GM12878 (cell line): ENCODE measurements at regions not wholly inside any gene's neighbourhood (a gene's known extent, or its start where the extent isn't known, plus 50 kb on each side); places are given as distances from the start of the nearest gene placed in this dataset.

Experiments used
- ATAC-seq: fragments of 200-7000 bp; cut with Tn5 transposase; 3 replicates; pipeline ENCODE4 v1.9.1; 2020; ENCODE audit warnings: mild to moderate bottlenecking, moderate library complexity
- BruUV-seq: library from RNA; stranded (reverse); fragments of 400-500 nt; replicated peaks from 2 replicates; lab custom pipeline; 2021; lab: Mats Ljungman, UMichigan
- CTCF ChIA-PET: fragments of 300-600 bp; sonication (Branson Sonifier 250); formaldehyde crosslinking; extraction: SDS; loops from one replicate; lab custom pipeline; 2021; ENCODE audit warnings: inconsistent platforms; lab: Yijun Ruan, JAX
- POLR2A ChIA-PET: fragments of 350-600 bp; formaldehyde crosslinking; extraction: SDS; loops from one replicate; lab custom pipeline; 2021; ENCODE audit warnings: inconsistent platforms; lab: Charles Lee
- RAD21 ChIA-PET: fragments of 300-600 bp; sonication (Branson Sonifier 250); formaldehyde crosslinking; loops from one replicate; lab custom pipeline; 2023; ENCODE audit warnings: antibody characterized with exemption; ENCODE audit not compliant: unreplicated experiment; lab: Charles Lee
- SMC1A ChIA-PET: fragments of 300-600 bp; sonication (Branson Sonifier 250); formaldehyde crosslinking; loops from one replicate; lab custom pipeline; 2023; ENCODE audit not compliant: unreplicated experiment, uncharacterized antibody; lab: Charles Lee
- DNase-seq: peaks from one replicate; pipeline ENCODE4 v3.0.0-alpha.2; 2011; ENCODE audit warnings: low read depth, low spot score
- FAIRE-seq: peaks from 3 replicates; lab custom pipeline; 2011; peaks lifted over from hg19 to GRCh38; lab: Jason Lieb, UNC
- H2AFZ ChIP-seq: 2 replicates; pipeline ENCODE4 v1.6.0; 2011; ENCODE audit warnings: low read depth, low read length, control low read depth; ENCODE audit not compliant: control insufficient read depth
- H3K27ac ChIP-seq: 2 replicates; pipeline ENCODE4 v1.5.1; 2011; ENCODE audit warnings: control low read depth; ENCODE audit not compliant: control insufficient read depth, insufficient read depth
- H3K27me3 ChIP-seq, 2 experiments: replicated peaks in 1 of 2; 2 replicates each; pipeline versions ENCODE4 v1.6.0 to v1.6.1; 2011; ENCODE audit warnings: low read length in 1 of 2; ENCODE audit not compliant: control insufficient read depth in 2 of 2, insufficient read depth in 2 of 2
- H3K36me3 ChIP-seq, 2 experiments: 2 replicates each; pipeline ENCODE4 v1.5.1; 2011; ENCODE audit warnings: low read length in 1 of 2; ENCODE audit not compliant: control insufficient read depth in 2 of 2, insufficient read depth in 2 of 2
- H3K4me1 ChIP-seq: 2 replicates; pipeline ENCODE4 v1.6.1; 2011; ENCODE audit warnings: mild to moderate bottlenecking, low read length, moderate library complexity, mixed read lengths; ENCODE audit not compliant: control insufficient read depth, insufficient read depth
- H3K4me2 ChIP-seq: 2 replicates; pipeline ENCODE4 v1.6.0; 2011; ENCODE audit warnings: control low read depth; ENCODE audit not compliant: control insufficient read depth, insufficient read depth
- H3K4me3 ChIP-seq: fragments of 200-600 bp; sonication (generic); 2 replicates; pipeline ENCODE4 v1.5.1; 2016
- H3K79me2 ChIP-seq: 2 replicates; pipeline ENCODE4 v1.6.0; 2011; ENCODE audit warnings: low read length; ENCODE audit not compliant: control insufficient read depth, insufficient read depth
- H3K9ac ChIP-seq: 2 replicates; pipeline ENCODE4 v1.8.0; 2011; ENCODE audit warnings: low read length, control low read depth, mixed read lengths; ENCODE audit not compliant: control insufficient read depth, insufficient read depth
- H3K9me3 ChIP-seq: replicated peaks from 3 replicates; pipeline ENCODE4 v1.5.1; 2011; ENCODE audit warnings: mild to moderate bottlenecking, low read length; ENCODE audit not compliant: control insufficient read depth, insufficient read depth
- H4K20me1 ChIP-seq: 2 replicates; pipeline ENCODE4 v1.6.0; 2011; ENCODE audit not compliant: control insufficient read depth, insufficient read depth
- ATF2 ChIP-seq: IDR thresholded peaks from 2 replicates; pipeline ENCODE4 v1.6.1; 2012; ENCODE audit warnings: low read length, inconsistent platforms
- BCL11A ChIP-seq: IDR thresholded peaks from 2 replicates; pipeline ENCODE4 v1.6.1; 2011; ENCODE audit warnings: low read depth, low read length
- FOS ChIP-seq: IDR thresholded peaks from 3 replicates; pipeline ENCODE4 v1.6.1; 2011; ENCODE audit warnings: borderline replicate concordance; ENCODE audit not compliant: insufficient read length; ENCODE audit errors: extremely low read depth
- HDAC2 ChIP-seq: fragments of 200-600 bp; sonication (generic); IDR thresholded peaks from 2 replicates; pipeline ENCODE4 v1.6.1; 2017
- MTA2 ChIP-seq: fragments of 450-650 bp; IDR thresholded peaks from 2 replicates; pipeline ENCODE4 v1.6.1; 2016; ENCODE audit warnings: low read depth, mild to moderate bottlenecking, moderate library complexity
- NBN ChIP-seq: fragments of 450-650 bp; IDR thresholded peaks from 2 replicates; pipeline ENCODE4 v1.6.1; 2016
- POLR2AphosphoS5 ChIP-seq: IDR thresholded peaks from 2 replicates; pipeline ENCODE4 v1.6.1; 2011; ENCODE audit warnings: mild to moderate bottlenecking, low read length, inconsistent platforms
- POU2F2 ChIP-seq: IDR thresholded peaks from 3 replicates; pipeline ENCODE4 v1.6.1; 2011; ENCODE audit warnings: low read depth, mild to moderate bottlenecking, low read length, borderline replicate concordance
- WRNIP1 ChIP-seq: IDR thresholded peaks from 2 replicates; pipeline ENCODE4 v1.6.1; 2011; ENCODE audit warnings: low read depth, low read length, improper control_type of control experiment, borderline replicate concordance
- ZBED1 ChIP-seq: IDR thresholded peaks from 2 replicates; pipeline ENCODE4 v1.6.1; 2016; ENCODE audit warnings: borderline replicate concordance
- ZNF24 ChIP-seq: fragments of 450-650 bp; IDR thresholded peaks from 2 replicates; pipeline ENCODE4 v1.6.1; 2017; ENCODE audit warnings: antibody characterized with exemption, mild to moderate bottlenecking
- WGBS: methylation state at CpG from one replicate; pipeline ENCODE4 v1.1.6; 2016; ENCODE audit warnings: low lambda C conversion rate; ENCODE audit not compliant: insufficient replicate concordance, insufficient coverage; ENCODE audit errors: missing lambda C conversion rate; 5-methylcytosine and 5-hydroxymethylcytosine counted together
- in situ Hi-C: fragments of 300-500 bp; cut with MboI; formaldehyde crosslinking; loops from 9 replicates; pipeline ENCODE4 v1.14.3; 2018; ENCODE audit warnings: mixed read lengths
- intact Hi-C: fragments of 100-400 bp; cut with micrococcal nuclease; formaldehyde crosslinking; loops from one replicate; pipeline ENCODE4 v1.14.2; 2022; ENCODE audit not compliant: unreplicated experiment
- TF ChIP-seq, protein P1 (sequence below): IDR thresholded peaks from 2 replicates; pipeline ENCODE4 v1.6.1; 2012; ENCODE audit warnings: low read depth, low read length, improper control_type of control experiment

- SMC1A ChIA-PET = no interaction called here
- ATAC-seq (no peak), FAIRE-seq (no peak), DNase-seq (no peak)
- H3K4me3 ChIP-seq = no peak overlapping the region
- H3K4me2 ChIP-seq = no peak overlapping the region
- no peaks in the 10 kb centered on the region for H4K20me1 ChIP-seq
- H3K27me3 ChIP-seq = no peaks in the 10 kb centered on the region
- no peaks in the 10 kb centered on the region for H3K36me3 ChIP-seq
- no TSS peak for BruUV-seq
- CTCF ChIA-PET = no interaction called here
- no peaks in the 10 kb centered on the region for H3K9me3 ChIP-seq
- H3K27ac ChIP-seq = no peak overlapping the region
- RAD21 ChIA-PET = no interaction called here
- WGBS = 66% methylated on average over 7 of the region's 7 CpGs
- H2AFZ ChIP-seq = no peak overlapping the region
- no peak overlapping the region for H3K9ac ChIP-seq
- no peaks in the 10 kb centered on the region for H3K79me2 ChIP-seq
- intact Hi-C loops = no loop called here
- POLR2A ChIA-PET = no interaction called here
- TF ChIP-seq, protein P1, sequence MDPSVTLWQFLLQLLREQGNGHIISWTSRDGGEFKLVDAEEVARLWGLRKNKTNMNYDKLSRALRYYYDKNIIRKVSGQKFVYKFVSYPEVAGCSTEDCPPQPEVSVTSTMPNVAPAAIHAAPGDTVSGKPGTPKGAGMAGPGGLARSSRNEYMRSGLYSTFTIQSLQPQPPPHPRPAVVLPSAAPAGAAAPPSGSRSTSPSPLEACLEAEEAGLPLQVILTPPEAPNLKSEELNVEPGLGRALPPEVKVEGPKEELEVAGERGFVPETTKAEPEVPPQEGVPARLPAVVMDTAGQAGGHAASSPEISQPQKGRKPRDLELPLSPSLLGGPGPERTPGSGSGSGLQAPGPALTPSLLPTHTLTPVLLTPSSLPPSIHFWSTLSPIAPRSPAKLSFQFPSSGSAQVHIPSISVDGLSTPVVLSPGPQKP = no peak
- no peak for TF ChIP-seq ZBED1
- TF ChIP-seq FOS = no peak
- no peak for TF ChIP-seq NBN
- TF ChIP-seq POLR2AphosphoS5 = no peak
- in situ Hi-C loops = no loop called here
- no peaks in the 10 kb centered on the region for H3K4me1 ChIP-seq
These were observed 604.7 kb upstream of the CITED2 start for GRCh38 chr6:139979021-139979725.

- intact Hi-C loops (no loop called here), in situ Hi-C loops (no loop called here)
- no peak overlapping the region for H3K27ac ChIP-seq
- no peak overlapping the region for H3K9ac ChIP-seq
- H2AFZ ChIP-seq = no peak overlapping the region
- SMC1A ChIA-PET = interaction anchor here (1.3 kb wide), 1 partner anchor 602 kb away, joined by 3 read pairs; no protein-coding TSS in a partner anchor
- BruUV-seq = no TSS peak
- H4K20me1 ChIP-seq = no peaks in the 10 kb centered on the region
- TF ChIP-seq MTA2 (no peak), HDAC2 (no peak), WRNIP1 (no peak), POU2F2 (no peak), ATF2 (no peak), BCL11A (no peak), ZNF24 (no peak)
- H3K4me3 ChIP-seq = no peak overlapping the region
- POLR2A ChIA-PET = no interaction called here
- no peak for FAIRE-seq
- H3K79me2 ChIP-seq = no peaks in the 10 kb centered on the region
- WGBS = 0% methylated on average over 2 of the region's 2 CpGs
- RAD21 ChIA-PET = no interaction called here
- H3K4me1 ChIP-seq = no peaks in the 10 kb centered on the region
- CTCF ChIA-PET = interaction anchor here (1.4 kb wide), 1 partner anchor 608 kb away, joined by 4 read pairs; no protein-coding TSS in a partner anchor
- H3K27me3 ChIP-seq = no peaks in the 10 kb centered on the region
- H3K36me3 ChIP-seq = no peaks in the 10 kb centered on the region
- no peak overlapping the region for H3K4me2 ChIP-seq
- H3K9me3 ChIP-seq = no peaks in the 10 kb centered on the region
- no peak for DNase-seq
- ATAC-seq = no peak
These were observed 603.5 kb upstream of the CITED2 start for GRCh38 chr6:139977887-139978332.
